ENCODE measurements at regions not wholly inside any gene's neighbourhood (a gene's known extent, or its start where the extent isn't known, plus 50 kb on each side); places are given as distances from the start of the nearest gene placed in this dataset.

DNA sequence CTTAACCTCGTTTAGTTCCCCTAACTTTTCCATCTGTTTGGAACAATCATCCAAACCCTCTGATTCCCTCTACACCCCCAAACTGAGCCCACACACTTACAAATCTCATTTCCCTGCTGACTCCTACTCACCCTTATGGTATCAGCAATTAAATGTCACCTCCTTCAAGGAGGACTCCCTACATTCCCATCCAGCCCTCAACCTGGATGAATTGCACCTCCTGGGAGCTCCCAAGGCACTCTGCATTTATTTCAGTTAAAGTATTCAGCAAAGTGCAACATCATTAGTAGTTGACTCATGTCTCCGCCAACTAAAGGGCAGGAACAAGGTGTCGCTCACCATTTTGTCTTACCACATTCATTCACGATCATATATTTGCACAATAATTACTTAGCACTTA is 353.5 kb downstream of the TMEM114 start:
- TF ChIP-seq, protein P1, sequence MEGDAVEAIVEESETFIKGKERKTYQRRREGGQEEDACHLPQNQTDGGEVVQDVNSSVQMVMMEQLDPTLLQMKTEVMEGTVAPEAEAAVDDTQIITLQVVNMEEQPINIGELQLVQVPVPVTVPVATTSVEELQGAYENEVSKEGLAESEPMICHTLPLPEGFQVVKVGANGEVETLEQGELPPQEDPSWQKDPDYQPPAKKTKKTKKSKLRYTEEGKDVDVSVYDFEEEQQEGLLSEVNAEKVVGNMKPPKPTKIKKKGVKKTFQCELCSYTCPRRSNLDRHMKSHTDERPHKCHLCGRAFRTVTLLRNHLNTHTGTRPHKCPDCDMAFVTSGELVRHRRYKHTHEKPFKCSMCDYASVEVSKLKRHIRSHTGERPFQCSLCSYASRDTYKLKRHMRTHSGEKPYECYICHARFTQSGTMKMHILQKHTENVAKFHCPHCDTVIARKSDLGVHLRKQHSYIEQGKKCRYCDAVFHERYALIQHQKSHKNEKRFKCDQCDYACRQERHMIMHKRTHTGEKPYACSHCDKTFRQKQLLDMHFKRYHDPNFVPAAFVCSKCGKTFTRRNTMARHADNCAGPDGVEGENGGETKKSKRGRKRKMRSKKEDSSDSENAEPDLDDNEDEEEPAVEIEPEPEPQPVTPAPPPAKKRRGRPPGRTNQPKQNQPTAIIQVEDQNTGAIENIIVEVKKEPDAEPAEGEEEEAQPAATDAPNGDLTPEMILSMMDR (IDR thresholded peaks at IDR 0.05; ENCODE audit: insufficient read depth, low read length, poor library complexity, severe bottlenecking) = no peak
- TF ChIP-seq EZH2phosphoT487 (conservative IDR thresholded peaks at IDR 0.05; ENCODE audit: low read length) = no peak
